Central memory CD8-positive, alpha-beta T cell (primary cell): ENCODE measurements at regions not wholly inside any gene's neighbourhood (a gene's known extent, or its start where the extent isn't known, plus 50 kb on each side); places are given as distances from the start of the nearest gene placed in this dataset.

ENCODE experiments used
- ATAC-seq: fragments of 150-1000 bp; cut with Tn5 transposase; replicated peaks from 2 replicates; pipeline ENCODE4 v1.10.0; 2022; ENCODE audit warnings: mild to moderate bottlenecking, moderate FRiP score, moderate number of reproducible peaks; ENCODE audit not compliant: poor library complexity, severe bottlenecking; ENCODE audit errors: extremely low read depth
- DNase-seq, 2 donors: peaks; one replicate each; pipeline ENCODE4 v3.0.0; 2021; ENCODE audit warnings: low spot score in 2 of 2
- H3K27ac Mint-ChIP-seq: one replicate; pipeline ENCODE4 v1.8.0; 2022; ENCODE audit warnings: low read depth, mild to moderate bottlenecking, moderate library complexity, mixed read lengths
- H3K27me3 Mint-ChIP-seq: one replicate; pipeline ENCODE4 v1.8.0; 2022; ENCODE audit warnings: mixed read lengths
- H3K36me3 Mint-ChIP-seq: one replicate; pipeline ENCODE4 v1.8.0; 2022; ENCODE audit warnings: mild to moderate bottlenecking, moderate library complexity, mixed read lengths; ENCODE audit not compliant: insufficient read depth
- H3K4me1 Mint-ChIP-seq: one replicate; pipeline ENCODE4 v1.8.0; 2022; ENCODE audit warnings: mixed read lengths
- H3K4me3 Mint-ChIP-seq: one replicate; pipeline ENCODE4 v1.8.0; 2022; ENCODE audit warnings: mild to moderate bottlenecking, moderate library complexity, mixed read lengths
- H3K9me3 Mint-ChIP-seq: one replicate; pipeline ENCODE4 v1.8.0; 2022; ENCODE audit warnings: mixed read lengths

DNA sequence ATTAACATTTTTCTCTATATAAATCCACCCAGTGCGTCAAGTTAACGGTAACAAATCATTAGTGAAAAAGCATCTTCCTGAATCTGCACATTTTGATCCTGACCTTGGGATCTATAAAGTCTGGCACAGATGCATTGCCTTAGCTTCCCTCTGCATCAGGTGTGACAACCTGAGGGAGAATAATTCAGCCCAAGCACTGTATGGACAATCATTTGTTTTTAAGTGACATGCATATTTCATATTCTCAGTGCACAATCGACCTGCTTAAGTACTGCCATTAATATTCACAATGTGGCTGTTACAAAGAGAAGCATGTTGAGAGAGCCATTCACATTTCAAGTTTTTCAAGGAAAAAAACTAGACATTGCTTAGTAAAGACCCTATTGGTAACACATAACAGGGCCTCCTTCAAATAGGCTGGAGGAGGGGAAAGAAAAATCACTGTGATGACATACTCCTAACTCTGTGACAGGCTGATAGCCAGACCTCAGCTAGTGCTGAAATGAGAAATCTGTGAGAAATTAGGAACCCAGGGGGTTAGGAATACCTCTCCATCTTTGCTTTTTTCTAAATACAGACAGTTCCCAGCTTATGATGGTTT is 505.3 kb upstream of the CDH5 start:
- Mint-ChIP-seq H3K36me3 (no peaks in the 10 kb centered on the region), H3K4me1 (no peaks in the 10 kb centered on the region), H3K9me3 (peaks cover 11% of the 10 kb centered on the region), H3K4me3 (no peak overlapping the region), H3K27me3 (no peaks in the 10 kb centered on the region), H3K27ac (no peak overlapping the region)
- DNase-seq = no peak
- ATAC-seq = no peak

DNA sequence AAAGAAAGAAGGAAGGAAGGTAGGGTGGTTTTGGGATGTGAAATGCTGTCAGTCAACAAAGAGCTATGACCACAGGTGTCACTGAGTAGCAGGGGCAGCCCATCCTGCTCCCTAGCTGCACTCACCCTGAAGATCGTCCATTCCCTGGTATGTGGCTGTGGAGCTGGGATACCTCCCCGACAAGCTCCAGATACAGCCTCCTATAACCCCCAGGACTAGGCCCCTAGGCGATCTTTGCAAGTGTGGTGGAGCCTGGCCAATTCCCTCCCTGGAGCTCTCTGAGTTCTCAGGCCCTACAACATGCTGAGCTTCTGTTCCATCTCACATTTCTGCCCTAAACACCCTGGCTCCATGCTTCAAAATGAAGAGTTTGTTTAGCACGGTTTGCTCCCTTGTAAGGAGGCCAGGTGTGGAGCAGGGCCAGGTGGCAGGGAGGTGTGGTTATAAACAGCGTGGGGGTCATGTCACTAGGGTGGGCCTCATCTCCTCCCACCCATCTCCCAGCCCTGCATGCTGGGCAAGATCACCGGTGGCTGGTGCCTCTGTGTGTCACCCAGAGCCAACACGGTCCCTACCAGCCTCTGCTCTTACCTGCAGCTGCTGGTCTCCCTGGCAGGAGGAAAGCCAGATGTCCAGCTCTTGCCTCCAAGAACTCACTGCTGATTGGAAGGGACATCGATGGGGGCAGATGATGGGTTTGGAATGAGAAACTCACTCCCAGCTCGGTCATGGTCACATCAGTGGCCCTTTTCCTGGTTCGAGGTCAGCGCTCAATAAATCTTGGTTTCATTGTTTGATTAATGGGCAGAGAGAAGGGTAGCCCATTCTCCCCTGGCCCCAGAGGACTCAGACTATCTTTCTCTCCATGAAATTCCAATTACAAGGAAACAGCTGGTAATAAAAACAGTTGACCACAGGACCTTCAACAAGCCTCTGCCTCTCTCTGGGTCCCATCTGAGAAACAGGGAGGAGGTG is 511.0 kb upstream of the CDH5 start:
- H3K27ac Mint-ChIP-seq = no peak overlapping the region
- no peak overlapping the region for H3K4me3 Mint-ChIP-seq
- H3K27me3 Mint-ChIP-seq = no peaks in the 10 kb centered on the region
- no peak for ATAC-seq
- H3K36me3 Mint-ChIP-seq = no peaks in the 10 kb centered on the region
- peaks cover 5% of the 10 kb centered on the region for H3K9me3 Mint-ChIP-seq
- no peaks in the 10 kb centered on the region for H3K4me1 Mint-ChIP-seq
- no peak for DNase-seq

DNA sequence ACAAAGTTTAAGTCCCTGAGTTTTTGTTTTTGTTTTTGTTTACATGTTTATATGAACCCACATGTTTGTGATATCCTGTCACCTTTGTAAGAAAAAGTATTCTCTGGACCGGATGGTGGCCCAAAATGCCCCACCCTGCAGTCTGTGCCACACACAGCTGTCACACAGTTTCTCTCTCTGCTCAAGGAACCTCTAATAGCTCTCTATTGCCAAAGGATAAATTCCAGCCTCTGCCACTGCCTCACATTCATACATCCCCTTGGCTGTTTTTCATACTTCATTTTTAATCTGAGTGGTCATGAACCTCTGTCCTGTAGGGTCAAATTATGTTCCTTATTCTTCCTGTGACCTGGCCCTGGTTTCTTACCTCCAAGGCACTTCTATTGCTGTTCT is 520.3 kb upstream of the CDH5 start:
- Mint-ChIP-seq H3K9me3 (peaks cover 22% of the 10 kb centered on the region), H3K4me3 (no peak overlapping the region), H3K27me3 (no peaks in the 10 kb centered on the region), H3K27ac (no peak overlapping the region), H3K36me3 (no peaks in the 10 kb centered on the region), H3K4me1 (no peaks in the 10 kb centered on the region)
- DNase-seq (no peak), ATAC-seq (no peak)

DNA sequence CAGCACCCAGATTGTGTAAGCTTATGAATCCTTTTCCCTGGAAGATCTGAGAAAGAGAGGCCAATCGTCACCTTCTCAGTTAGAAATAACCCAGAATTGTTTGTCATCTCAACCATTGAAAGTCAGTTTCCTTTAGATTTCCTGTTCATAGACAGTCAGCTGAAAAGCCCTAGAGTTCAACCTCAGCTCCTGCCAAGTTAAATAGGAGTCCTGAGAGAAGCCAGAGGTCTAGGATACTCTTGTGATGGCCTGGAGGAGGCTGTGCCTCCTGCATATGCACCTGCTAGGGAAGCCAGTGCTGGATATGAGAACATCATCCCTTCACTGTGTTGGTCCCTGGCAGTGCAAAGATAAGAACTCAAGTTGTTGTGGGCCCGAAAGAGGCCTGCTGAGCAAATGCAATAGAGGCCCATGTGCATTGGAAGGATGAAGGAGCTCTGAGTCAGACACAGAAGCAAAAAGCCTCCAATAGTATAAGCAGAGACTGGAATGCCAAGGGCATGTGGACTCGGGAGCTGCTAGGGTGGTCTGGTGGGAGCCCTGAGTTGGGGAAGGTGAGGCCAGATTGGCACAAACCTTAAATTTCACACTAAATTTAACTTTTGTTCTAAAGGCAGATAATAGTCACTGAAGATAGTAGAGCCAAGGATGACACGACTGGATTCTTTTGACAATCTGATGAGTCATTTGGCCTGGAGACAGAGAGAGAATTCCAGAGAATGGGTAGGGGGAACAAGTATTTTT is 520.9 kb upstream of the CDH5 start:
- no peak overlapping the region for H3K27ac Mint-ChIP-seq
- no peaks in the 10 kb centered on the region for H3K36me3 Mint-ChIP-seq
- H3K4me3 Mint-ChIP-seq = no peak overlapping the region
- ATAC-seq (no peak), DNase-seq (no peak)
- no peaks in the 10 kb centered on the region for H3K4me1 Mint-ChIP-seq
- H3K27me3 Mint-ChIP-seq = no peaks in the 10 kb centered on the region
- H3K9me3 Mint-ChIP-seq = peaks cover 22% of the 10 kb centered on the region

DNA sequence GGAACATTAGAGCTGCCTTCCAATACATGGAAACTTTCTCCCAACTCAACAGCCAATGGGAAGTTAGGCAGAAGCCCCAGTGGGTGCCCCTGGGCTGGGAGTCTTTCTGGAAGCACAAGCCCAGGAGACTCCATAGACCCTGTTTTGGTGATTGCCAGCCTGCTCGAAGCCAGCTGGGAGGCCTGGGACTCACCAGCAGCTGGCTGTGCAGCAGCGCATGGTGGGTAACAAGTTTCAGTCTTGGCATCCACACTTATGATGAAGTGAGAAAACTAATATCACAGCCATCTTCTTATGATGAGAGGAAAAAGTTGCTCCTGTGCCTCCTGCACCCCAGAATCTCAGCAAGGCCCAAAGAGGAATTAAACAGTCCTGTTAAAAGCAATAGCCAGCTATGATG is 522.5 kb upstream of the CDH5 start:
- ATAC-seq (no peak), DNase-seq (no peak)
- Mint-ChIP-seq H3K9me3 (peaks cover 18% of the 10 kb centered on the region), H3K27ac (no peak overlapping the region), H3K27me3 (no peaks in the 10 kb centered on the region), H3K4me3 (no peak overlapping the region), H3K4me1 (no peaks in the 10 kb centered on the region), H3K36me3 (no peaks in the 10 kb centered on the region)

DNA sequence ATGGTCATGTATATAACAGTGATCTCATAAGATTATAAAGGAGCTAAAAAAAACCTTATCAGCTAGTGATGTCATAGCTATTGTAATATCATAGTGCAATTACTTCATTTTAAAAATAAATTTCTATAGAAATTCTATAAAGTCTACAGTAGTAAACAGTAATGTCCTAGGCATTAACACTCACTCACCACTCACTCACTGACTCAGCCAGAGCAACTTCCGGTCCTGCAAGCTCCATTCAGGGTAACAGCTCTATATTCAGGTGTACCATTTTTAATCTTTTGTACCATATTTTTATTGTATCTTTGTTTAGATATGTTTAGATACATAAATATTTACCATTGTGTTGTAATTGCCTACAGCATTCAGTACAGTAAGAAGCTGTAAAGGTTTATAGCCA is 524.4 kb upstream of the CDH5 start:
- H3K27ac Mint-ChIP-seq = no peak overlapping the region
- no peaks in the 10 kb centered on the region for H3K4me1 Mint-ChIP-seq
- DNase-seq = no peak

GRCh38 chr16:65838001-65838400 is 528.5 kb upstream of the CDH5 start:
- no peak for DNase-seq
- Mint-ChIP-seq H3K36me3 (no peaks in the 10 kb centered on the region), H3K9me3 (peaks cover 5% of the 10 kb centered on the region), H3K4me3 (no peak overlapping the region), H3K27ac (no peak overlapping the region), H3K27me3 (no peaks in the 10 kb centered on the region), H3K4me1 (no peaks in the 10 kb centered on the region)
- ATAC-seq = no peak

More for the DNA sequence above, 524.4 kb upstream of the CDH5 start:
- H3K4me3 Mint-ChIP-seq = no peak overlapping the region
- no peak for ATAC-seq
- no peaks in the 10 kb centered on the region for H3K27me3 Mint-ChIP-seq
- peaks cover 10% of the 10 kb centered on the region for H3K9me3 Mint-ChIP-seq
- no peaks in the 10 kb centered on the region for H3K36me3 Mint-ChIP-seq

DNA sequence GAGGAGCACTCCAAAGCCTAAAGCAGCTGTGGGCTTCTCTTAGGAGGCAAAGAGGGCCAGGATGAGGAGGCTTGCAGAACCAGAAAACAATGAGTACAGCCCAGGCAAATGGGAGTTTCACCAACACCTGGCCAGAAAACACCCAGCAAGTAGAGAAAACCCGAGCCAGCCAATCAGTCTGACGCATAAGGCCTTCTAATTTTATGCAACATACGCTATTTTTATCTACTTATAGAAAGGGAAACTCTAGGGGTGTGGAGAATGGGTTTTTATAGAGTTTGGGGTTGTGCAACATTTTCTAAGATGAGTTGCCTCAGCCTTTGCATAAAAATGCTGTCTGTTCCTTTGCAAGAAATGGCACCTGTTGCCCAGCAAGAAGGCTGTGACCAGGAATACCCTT is 529.0 kb upstream of the CDH5 start:
- H3K36me3 Mint-ChIP-seq = no peaks in the 10 kb centered on the region
- H3K9me3 Mint-ChIP-seq = peaks cover 5% of the 10 kb centered on the region
- H3K4me1 Mint-ChIP-seq = no peaks in the 10 kb centered on the region
- no peak overlapping the region for H3K4me3 Mint-ChIP-seq
- ATAC-seq = no peak
- H3K27ac Mint-ChIP-seq = no peak overlapping the region
- H3K27me3 Mint-ChIP-seq = no peaks in the 10 kb centered on the region
- no peak for DNase-seq

GRCh38 chr16:65834688-65835087 is 531.8 kb upstream of the CDH5 start:
- H3K27ac Mint-ChIP-seq = no peak overlapping the region
- ATAC-seq = no peak
- H3K9me3 Mint-ChIP-seq = peaks cover 2% of the 10 kb centered on the region
- no peaks in the 10 kb centered on the region for H3K36me3 Mint-ChIP-seq
- no peaks in the 10 kb centered on the region for H3K4me1 Mint-ChIP-seq
- H3K27me3 Mint-ChIP-seq = no peaks in the 10 kb centered on the region
- no peak overlapping the region for H3K4me3 Mint-ChIP-seq
- no peak for DNase-seq

DNA sequence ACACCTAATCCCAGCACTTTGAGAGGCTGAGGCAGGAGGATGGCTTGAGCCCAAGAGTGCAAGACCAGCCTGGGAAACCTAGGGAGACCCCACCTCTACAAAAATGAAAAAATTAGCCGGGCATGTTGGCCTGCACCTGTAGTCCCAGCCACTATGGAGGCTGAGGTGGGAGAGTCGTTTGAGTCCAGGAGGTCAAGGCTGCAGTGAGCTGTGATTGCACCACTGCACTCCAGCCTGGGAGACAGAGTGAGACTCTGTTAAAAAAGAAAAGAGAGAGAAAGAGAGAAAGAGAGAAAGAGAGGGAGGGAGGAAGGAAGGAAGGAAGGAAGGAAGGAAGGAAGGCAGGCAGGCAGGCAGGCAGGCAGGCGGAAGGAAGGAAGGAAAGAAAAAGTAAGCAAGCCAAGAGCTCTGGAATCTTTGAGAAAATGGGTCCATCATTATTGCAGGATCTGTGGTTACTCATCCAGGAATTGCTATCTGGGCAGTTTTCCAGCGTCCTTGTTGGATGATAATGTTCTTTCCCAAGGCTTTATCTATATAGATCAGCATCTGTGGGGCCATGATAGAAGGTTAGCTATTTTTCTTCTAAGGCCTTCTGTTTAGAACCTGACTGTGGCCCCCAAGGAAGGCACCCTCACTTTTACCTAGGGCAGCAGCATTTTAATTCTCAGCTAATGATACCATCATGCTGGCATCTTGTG is 533.2 kb upstream of the CDH5 start:
- no peak for ATAC-seq
- Mint-ChIP-seq H3K4me3 (no peak overlapping the region), H3K27ac (no peak overlapping the region), H3K4me1 (no peaks in the 10 kb centered on the region), H3K27me3 (peaks cover 1% of the 10 kb centered on the region), H3K9me3 (peaks cover 6% of the 10 kb centered on the region), H3K36me3 (no peaks in the 10 kb centered on the region)
- DNase-seq = no peak

GRCh38 chr16:65832679-65833078 is 533.8 kb upstream of the CDH5 start:
- Mint-ChIP-seq H3K4me3 (no peak overlapping the region), H3K27me3 (peaks cover 8% of the 10 kb centered on the region), H3K4me1 (no peaks in the 10 kb centered on the region), H3K9me3 (peaks cover 11% of the 10 kb centered on the region), H3K36me3 (no peaks in the 10 kb centered on the region), H3K27ac (no peak overlapping the region)
- no peak for ATAC-seq
- DNase-seq = no peak

DNA sequence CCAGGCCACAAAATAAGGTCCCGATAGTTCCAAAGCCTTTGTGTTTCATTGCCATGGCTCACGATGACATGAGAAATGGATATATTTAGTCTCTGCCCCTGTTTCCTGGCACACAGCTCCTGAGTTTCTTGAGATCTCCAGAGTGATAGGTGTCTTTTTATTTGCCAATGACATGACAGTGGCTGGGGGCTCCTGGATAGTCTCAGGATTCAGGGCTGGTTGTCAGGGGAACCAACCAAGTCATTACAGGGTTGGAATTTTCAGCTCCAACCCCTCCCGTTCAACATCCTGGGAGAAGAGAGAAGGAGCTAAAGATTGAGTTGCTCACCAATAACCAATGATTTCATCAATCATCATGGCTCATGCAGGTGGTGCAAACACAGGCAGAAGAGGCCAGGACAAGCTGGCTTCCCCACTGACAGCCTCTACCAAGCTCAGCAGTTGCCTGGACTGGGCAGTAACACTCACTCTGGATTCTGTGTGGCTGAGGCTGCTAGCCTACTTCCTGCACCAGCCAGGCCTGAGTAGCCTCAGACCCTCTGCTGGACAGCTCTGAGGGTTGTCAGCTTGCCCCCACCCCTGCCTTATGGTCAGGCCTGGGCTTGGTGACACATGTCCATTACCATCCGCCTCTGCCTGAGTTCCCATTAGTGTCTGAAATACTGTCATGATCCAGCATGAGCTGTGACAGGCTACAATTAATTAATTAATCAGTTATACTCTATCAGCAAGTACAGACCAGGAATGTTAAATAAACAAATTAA is 534.4 kb upstream of the CDH5 start:
- Mint-ChIP-seq H3K4me3 (no peak overlapping the region), H3K36me3 (no peaks in the 10 kb centered on the region), H3K4me1 (no peaks in the 10 kb centered on the region), H3K27me3 (peaks cover 9% of the 10 kb centered on the region), H3K27ac (no peak overlapping the region), H3K9me3 (peaks cover 11% of the 10 kb centered on the region)
- DNase-seq (no peak), ATAC-seq (no peak)
